ENCODE measurements at regions not wholly inside any gene's neighbourhood (a gene's known extent, or its start where the extent isn't known, plus 50 kb on each side); places are given as distances from the start of the nearest gene placed in this dataset.
"Not testable (repeated sequence)": the region's sequence is repeated elsewhere in the genome, so short reads cannot be mapped to it uniquely, and the experiment has no call there.

GRCh38 chr7:109659261-109659660 is 1089.6 kb downstream of the DNAJB9 start:
- DNase-seq = no peak

DNA sequence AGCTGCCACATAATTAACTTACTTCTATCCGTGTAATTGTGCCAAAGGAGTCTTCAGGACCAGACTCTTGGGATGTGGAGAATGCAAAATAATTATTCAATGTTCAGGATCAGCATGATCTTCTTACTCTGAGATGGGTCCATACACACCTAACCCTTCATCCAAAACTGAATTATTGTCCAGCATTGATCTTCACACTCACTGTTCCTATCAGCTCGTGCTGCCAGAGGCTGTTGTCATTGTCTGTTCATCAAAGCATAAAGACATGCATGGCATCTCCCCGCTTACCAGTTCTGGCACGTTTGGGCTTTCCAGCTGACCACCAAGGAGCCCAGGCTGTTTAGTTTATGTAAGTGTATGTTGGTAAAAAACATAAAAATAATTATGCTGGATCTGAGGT is 1090.7 kb downstream of the DNAJB9 start:
- no peak for DNase-seq

DNA sequence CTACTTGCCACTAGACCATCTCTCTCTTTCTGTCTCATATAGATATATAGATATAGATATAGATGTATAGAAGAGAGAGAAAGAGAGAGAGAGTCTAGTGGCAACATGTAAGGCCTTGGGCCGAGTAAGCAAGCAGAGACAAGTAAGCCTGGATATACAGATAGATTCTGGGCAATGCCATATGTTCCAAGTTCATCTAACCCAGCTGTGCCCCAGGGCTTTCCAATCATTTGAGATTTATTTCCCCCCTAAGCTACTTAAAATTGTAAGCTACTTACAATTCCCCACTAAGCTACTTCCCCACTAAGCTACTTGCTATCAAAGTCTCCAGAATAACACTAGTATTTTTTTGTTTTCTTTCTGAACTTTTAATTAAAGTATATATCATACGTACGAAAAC is 1094.1 kb downstream of the DNAJB9 start:
- no peak for DNase-seq

DNA sequence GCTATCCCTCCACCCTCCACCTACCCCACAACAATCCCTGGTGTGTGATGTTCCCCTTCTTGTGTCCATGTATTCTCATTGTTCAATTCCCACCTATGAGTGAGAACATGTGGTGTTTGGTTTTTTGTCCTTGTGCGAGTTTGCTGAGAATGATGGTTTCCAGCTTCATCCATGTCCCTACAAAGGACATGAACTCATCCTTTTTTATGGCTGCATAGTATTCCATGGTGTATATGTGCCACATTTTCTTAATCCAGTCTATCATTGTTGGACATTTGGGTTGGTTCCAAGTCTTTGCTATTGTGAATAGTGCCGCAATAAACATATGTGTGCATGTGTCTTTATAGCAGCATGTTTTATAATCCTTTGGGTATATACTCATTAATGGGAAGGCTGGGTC is 1117.6 kb downstream of the DNAJB9 start:
- not testable (repeated sequence) for DNase-seq

- DNase-seq = not testable (repeated sequence)
These were observed 1122.9 kb downstream of the DNAJB9 start for GRCh38 chr7:109692613-109693012.

- DNase-seq = no peak
These were observed 1124.7 kb downstream of the DNAJB9 start for GRCh38 chr7:109694149-109695071.

DNA sequence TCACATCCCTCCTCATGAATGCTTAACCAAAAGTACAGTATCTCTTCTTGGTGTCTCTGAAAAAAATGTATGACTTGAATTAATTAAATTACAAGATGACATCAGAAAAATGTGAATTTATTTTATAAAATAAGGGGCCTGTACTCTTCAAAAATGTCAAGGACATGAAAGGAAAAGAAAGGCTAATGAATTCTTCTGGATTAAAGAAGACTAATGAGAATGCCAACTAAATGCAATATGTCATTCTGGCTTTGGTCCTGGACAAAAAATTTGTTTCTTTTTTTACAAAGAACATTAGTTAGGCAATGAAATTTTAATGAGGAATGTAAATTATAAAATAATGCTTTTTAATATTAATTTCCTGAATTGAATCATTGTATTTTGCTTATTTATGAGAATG is 1125.7 kb downstream of the DNAJB9 start:
- DNase-seq = no peak

DNA sequence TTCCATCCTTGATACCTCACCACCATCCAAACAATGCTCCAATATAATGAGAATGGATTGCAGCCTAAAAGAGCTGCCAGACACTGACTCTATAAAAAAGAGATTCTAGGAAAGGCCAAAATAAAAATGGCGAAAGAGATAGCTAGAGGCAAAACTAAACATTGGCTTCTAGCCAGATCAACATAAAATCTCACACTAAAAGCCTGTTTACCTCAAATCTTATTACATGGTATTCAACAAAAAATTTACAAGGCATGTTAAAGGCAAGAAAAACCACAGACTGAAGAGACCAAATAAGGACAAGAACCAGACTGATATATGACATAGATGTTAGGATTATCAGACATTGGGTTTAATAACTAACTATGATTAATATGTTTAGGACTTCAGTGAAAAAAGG is 1127.0 kb downstream of the DNAJB9 start:
- no peak for DNase-seq

- no peak for DNase-seq
These were observed 1130.0 kb downstream of the DNAJB9 start for GRCh38 chr7:109699661-109700060.

DNA sequence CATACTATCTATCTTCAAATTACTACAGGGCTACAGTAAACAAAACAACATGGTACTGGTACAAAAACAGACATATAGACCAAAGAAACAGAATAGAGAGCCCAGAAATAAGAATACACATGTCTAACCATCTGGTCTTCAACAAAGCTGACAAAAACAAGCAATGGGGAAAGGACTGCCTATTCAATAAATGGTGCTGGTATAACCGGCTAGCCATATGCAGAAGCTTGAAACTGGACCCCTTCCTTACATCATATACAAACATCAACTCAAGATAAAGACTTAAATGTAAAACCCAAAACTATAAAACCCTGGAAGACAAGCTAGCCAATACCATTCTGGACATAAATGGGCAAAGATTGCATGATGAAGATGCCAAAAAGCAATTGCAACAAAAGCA is 1143.7 kb downstream of the DNAJB9 start:
- no peak for DNase-seq

DNA sequence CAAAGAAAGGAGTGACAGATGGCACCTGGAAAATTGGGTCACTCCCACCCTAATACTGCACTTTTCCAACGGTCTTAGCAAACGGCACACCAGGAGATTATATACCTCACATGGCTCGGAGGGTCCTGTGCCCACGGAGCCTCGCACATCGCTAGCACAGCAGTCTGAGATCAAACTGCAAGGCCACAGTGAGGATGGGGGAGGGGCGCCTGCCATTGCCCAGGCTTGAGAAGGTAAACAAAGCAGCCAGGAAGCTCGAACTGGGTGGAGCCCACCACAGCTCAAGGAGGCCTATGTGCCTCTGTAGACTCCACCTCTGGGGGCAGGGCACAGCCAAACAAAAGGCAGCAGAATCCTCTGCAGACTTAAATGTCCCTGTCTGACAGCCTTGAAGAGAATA is 1149.7 kb downstream of the DNAJB9 start:
- not testable (repeated sequence) for DNase-seq

GRCh38 chr7:109734601-109735000 is 1164.9 kb downstream of the DNAJB9 start:
- no peak for DNase-seq

DNA sequence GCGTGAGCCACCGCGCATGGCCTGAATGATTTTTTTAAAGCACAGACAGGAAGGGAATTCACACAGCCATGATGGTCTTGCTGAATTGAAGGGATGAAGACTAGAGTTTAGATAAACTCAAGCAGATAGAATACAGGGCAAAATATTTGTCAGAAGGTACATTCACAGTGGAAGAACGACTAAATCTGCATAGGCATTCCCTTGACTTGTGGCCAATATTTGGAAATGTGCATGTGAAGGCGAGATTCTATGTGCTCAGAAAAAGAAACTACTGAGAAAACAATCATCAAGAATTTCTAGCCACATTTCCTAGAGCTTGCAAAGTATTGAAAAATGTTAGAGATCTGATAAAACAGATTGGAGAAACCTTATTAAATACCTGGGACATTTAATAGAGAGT is 1166.2 kb downstream of the DNAJB9 start:
- no peak for DNase-seq

DNA sequence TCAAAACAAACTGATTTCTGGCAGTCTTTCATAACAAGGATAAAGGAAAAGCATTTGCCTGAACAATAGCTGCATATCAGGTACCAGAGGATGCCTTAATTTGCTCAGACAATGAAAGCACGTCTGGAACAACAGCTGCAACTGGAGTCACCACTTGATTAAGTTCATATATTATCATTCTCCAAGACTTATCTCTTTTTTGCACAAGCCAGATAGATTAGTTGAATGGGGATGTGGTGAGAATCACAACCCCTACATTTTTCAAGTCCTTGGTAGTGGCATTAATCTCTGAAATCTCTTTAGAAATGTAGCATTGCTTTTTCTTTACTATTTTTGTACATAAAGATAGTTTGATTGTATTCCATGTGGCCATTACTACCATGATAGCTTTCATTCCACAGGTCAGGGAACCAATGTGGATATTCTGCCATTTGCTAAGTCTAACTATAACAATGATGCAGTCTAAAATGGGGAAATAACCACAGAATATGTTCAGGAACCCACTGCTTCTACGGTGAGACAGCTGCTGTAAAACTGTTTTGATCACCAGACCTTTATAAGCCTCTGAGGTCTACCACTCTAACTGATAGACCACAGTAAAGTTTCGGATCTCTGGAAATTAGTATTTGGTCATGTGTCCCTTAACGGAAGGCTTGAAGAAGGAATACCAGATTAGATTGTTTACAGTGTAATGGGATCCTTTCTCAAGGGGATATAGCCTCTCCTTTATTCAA is 1176.2 kb downstream of the DNAJB9 start:
- DNase-seq = no peak

DNA sequence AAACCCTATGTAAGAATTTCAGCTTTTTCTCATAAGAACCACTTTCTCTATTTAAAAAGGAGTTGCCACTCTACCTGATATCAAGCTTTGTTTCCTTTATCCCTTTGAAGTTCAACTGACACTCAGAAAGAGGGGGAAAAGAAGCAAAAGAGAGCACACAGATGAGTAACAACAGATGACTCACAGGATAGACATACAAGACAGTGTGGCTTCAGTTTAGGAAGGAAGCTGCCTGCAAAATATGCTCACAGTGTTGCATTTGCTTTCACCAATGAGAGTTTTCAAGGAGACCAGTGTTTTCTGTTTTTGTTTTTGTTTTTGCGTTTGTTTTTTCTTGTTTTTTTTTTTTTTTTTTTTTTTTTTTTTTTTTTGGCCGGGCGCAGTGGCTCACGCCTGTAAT is 1181.6 kb downstream of the DNAJB9 start:
- no peak for DNase-seq

GRCh38 chr7:109752068-109752467 is 1182.4 kb downstream of the DNAJB9 start:
- no peak for DNase-seq

DNA sequence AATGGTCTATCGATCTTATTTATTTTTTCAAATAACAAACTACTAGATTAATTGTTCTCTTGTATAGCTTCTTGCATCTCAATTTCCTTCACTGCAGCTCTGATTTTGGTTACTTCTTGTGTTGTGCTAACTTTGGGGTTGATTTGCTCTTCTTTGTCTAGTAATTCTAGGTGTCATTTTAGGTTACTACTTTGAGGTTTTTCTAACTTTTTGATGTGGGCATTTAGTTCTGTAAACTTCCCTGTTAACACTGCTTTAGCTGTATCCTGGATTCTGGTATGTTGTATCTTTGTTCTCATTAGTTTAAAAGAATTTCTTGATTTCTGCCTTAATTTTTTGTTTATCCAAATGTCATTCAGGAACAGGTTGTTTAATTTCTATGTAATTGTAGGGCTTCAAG is 1188.0 kb downstream of the DNAJB9 start:
- DNase-seq = no peak

DNA sequence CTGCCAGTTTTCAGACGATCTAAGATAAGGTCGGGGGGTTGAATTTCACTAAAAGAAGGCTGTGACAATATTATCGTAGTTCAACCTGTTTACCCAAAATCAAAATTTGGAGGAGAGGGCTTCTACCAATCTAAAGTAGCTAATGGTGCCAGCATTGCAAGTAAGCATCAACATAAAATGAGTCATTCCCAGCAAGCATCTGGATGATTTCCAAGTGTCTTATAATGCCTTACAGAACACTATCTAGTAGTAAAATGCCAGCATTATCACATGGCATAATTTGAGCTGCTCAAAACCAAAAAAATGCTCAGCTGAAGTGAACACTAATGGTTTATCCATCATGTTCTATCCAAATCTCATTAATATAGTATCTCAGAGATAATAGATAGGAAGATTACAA is 1193.9 kb downstream of the DNAJB9 start:
- no peak for DNase-seq

DNA sequence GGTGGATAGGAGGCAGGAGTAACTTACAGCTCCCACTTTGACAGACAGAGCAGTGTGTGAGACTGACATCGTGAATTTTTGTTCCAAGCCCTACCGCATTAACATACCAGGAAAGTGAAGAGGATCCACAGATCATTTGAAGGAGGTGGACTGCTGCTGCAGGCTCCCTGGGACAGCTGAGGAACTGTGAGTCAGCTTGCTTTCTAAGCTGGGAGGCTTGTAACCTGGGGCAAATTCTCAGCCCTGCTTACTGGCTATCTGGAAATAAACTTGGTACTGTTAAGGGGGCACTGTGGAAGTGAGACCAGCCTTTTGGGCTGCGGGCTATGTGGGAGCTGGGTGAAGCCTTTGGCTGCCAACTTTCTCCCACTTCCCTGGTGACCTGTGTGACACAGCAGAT is 1202.5 kb downstream of the DNAJB9 start:
- no peak for DNase-seq

DNA sequence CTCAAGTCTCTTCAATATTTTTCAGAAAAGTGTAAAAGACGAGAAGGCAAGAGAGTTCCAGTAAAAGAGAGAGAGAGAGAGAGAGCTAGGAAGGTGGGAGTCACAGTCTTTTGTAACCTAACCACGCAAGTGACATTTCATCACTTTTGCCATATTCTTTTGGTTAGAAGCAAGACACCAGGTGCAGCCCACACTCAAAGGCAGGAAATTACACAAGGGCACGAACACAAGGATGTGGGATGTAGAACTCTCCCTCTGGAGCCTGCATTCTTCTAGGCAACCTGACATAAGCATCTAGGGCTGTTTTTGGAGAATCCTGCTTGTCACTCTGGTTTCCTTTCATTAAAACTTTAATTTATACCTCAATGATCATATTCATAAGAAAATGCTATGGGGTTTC is 1213.1 kb downstream of the DNAJB9 start:
- no peak for DNase-seq

GRCh38 chr7:109806548-109806947 is 1236.9 kb downstream of the DNAJB9 start:
- DNase-seq = no peak

DNA sequence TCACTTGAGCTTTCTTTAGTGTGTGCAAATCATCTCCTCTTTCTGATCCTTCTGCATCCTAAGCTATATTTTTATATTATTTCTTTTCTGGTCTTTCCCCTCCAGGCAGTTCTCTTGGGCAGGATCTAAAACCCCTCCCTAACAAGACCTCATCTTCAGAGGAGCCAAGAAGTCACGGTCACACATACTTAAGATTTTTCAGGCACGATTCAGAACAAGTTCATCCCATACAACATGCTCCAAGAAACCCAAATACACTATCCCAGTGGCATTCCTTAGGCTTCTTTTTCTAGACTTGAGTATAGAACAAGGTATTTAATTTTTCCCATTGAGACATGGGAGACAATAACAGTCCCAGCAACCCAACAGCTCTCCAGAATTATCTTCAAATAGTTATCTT is 1251.5 kb downstream of the DNAJB9 start:
- no peak for DNase-seq

GRCh38 chr7:109834851-109835250 is 1256.1 kb upstream of the LRRN3 start:
- DNase-seq = no peak

DNA sequence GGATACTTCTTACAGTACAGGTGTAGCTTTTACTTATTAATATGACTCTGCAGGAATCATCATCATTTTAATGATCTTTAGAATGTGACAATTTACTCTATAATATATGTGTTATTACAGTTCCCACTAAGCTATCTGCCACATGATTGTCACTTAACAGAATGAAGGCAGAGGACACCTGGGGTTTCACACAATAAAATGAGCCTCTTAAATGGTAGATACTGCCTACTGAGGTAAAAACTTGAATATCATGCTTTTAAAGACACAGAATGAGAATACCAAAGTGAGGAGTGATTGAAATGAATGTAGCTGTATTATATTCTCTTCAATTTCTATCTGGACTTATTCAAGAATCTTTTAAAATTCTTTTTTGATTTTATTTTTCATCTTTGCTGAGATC is 1255.3 kb upstream of the LRRN3 start:
- DNase-seq = no peak
